CD4-positive, alpha-beta memory T cell (primary cell): ENCODE measurements at regions not wholly inside any gene's neighbourhood (a gene's known extent, or its start where the extent isn't known, plus 50 kb on each side); places are given as distances from the start of the nearest gene placed in this dataset.

ENCODE experiments used
- CTCF ChIA-PET: fragments of 350-600 bp; sonication (Branson Sonifier 250); formaldehyde crosslinking; loops from one replicate; lab custom pipeline; 2021; ENCODE audit warnings: inconsistent platforms; ENCODE audit not compliant: partially characterized antibody; lab: Charles Lee
- POLR2A ChIA-PET: fragments of 350-600 bp; sonication (Branson Sonifier 250); formaldehyde crosslinking; loops from one replicate; lab custom pipeline; 2021; ENCODE audit not compliant: partially characterized antibody; lab: Charles Lee
- DNase-seq, 5 donors: peaks; one replicate each; pipeline versions ENCODE4 v3.0.0 to v3.0.0-alpha.2; 2020 to 2022; ENCODE audit warnings: mixed read lengths in 1 of 5
- H3K27ac ChIP-seq: one replicate; pipeline ENCODE4 v1.7.0; 2013; ENCODE audit warnings: low read depth, low read length
- H3K27me3 ChIP-seq: 2 replicates; pipeline ENCODE4 v1.7.0; 2013; ENCODE audit warnings: mild to moderate bottlenecking, low read length, moderate library complexity; ENCODE audit not compliant: insufficient read depth
- H3K36me3 ChIP-seq: 2 replicates; pipeline ENCODE4 v1.7.0; 2013; ENCODE audit warnings: mild to moderate bottlenecking, low read length, moderate library complexity; ENCODE audit not compliant: insufficient read depth
- H3K4me1 ChIP-seq: 2 replicates; pipeline ENCODE4 v1.7.0; 2013; ENCODE audit warnings: mild to moderate bottlenecking, low read length, moderate library complexity; ENCODE audit not compliant: insufficient read depth
- H3K4me3 ChIP-seq, 2 donors: one replicate each; pipeline ENCODE4 v1.7.0; 2013; ENCODE audit warnings: low read length in 2 of 2, mild to moderate bottlenecking in 1 of 2
- H3K9me3 ChIP-seq, 2 donors: one replicate each; pipeline ENCODE4 v1.7.0; 2013; ENCODE audit warnings: low read length in 2 of 2, control low read depth in 1 of 2; ENCODE audit not compliant: control insufficient read depth in 1 of 2
- H3K27ac Mint-ChIP-seq, 7 donors: one replicate each; pipeline ENCODE4 v1.8.0; 2020 to 2021; ENCODE audit warnings: mixed read lengths in 7 of 7, mild to moderate bottlenecking in 6 of 7, inconsistent platforms in 3 of 7, moderate library complexity in 3 of 7
- H3K27me3 Mint-ChIP-seq, 2 donors: one replicate each; pipeline ENCODE4 v1.8.0; 2020 to 2021; ENCODE audit warnings: mixed read lengths in 2 of 2
- H3K36me3 Mint-ChIP-seq, 2 donors: one replicate each; pipeline ENCODE4 v1.8.0; 2020 to 2021; ENCODE audit warnings: mixed read lengths in 2 of 2, inconsistent platforms in 1 of 2, mild to moderate bottlenecking in 1 of 2
- H3K4me1 Mint-ChIP-seq, 4 donors: one replicate each; pipeline ENCODE4 v1.8.0; 2020 to 2021; ENCODE audit warnings: mixed read lengths in 4 of 4, mild to moderate bottlenecking in 1 of 4
- H3K4me3 Mint-ChIP-seq, 8 donors: one replicate each; pipeline ENCODE4 v1.8.0; 2020 to 2021; ENCODE audit warnings: mixed read lengths in 8 of 8, mild to moderate bottlenecking in 7 of 8, moderate library complexity in 6 of 8, inconsistent platforms in 3 of 8
- H3K9me3 Mint-ChIP-seq, 8 donors: one replicate each; pipeline ENCODE4 v1.8.0; 2020 to 2021; ENCODE audit warnings: mixed read lengths in 8 of 8, mild to moderate bottlenecking in 5 of 8, inconsistent platforms in 3 of 8, moderate library complexity in 1 of 8
- intact Hi-C: fragments of 100-400 bp; cut with micrococcal nuclease; formaldehyde crosslinking; loops from one replicate; pipeline ENCODE4 v1.15.1; 2023

DNA sequence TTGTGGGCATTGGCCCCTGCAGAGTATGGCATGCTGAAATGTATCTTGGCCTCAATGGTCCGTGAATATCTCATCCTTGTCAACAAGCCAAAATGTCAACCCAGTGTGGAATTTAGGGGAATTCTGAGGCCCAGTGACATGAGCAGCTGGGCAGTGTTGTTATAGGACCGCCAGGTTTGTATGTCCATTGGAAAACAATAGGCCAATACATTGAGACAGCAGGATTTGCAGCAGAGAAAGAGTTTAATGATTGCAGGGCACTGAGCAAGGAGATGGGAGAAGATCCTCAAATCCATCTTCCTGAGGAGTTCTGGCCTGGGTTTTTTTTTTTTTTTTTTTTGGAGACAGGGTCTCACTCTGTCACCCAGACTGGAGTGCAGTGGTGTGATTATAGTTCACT is 95.7 kb upstream of the BAIAP2L1 start:
- CTCF ChIA-PET, result no interaction called here
- Mint-ChIP-seq H3K4me1 (no peaks in the 10 kb centered on the region), H3K4me3 (no peak overlapping the region), H3K9me3 (peaks cover 3 to 59% (median 27%) of the 10 kb centered on the region in 8 donors), H3K27ac (no peak overlapping the region), H3K27me3 (no peaks in the 10 kb centered on the region), H3K36me3 (no peaks in the 10 kb centered on the region)
- no peaks in the 10 kb centered on the region for H3K4me1 ChIP-seq
- DNase-seq, result no peak
- H3K27ac ChIP-seq, result no peak overlapping the region
- intact Hi-C loops, result no loop called here
- POLR2A ChIA-PET, result no interaction called here
- no peaks in the 10 kb centered on the region for H3K27me3 ChIP-seq
- H3K9me3 ChIP-seq, result peaks cover 0 to 4% of the 10 kb centered on the region in 2 donors
- no peaks in the 10 kb centered on the region for H3K36me3 ChIP-seq
- no peak overlapping the region for H3K4me3 ChIP-seq

DNA sequence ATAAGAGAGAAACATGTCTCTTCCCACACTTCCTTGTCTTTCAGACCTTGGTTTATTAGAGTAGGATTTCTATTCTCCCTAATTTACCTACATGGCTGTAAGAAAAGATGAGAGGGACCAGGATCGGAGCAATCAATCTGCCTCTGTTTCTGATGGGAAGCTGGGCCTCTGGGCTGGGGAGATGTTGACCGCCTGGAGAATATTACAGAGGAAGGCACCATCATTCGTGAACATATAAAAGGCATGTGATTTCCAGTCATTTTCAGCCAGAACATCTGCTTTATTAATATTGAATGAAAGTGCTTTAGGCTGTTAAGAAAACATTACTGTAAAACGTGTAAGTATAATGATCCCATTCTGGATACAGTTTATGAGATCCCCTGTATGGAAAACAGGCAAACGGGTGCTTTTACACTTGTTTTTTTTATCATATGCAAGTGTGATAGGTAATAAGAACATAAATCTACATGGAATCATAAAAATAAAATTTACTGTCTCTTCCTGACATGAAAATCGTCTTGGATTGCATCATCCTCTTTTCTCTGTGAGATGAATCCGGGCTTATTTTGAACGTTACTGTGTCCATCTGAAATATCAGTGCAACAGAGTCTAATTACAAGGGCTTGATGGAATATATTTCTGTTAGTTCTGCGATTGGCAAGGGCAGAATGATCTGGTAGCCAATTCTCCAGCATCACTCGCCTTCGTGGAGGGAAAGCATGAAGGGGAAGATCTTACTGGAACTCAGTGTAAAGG is 94.5 kb upstream of the BAIAP2L1 start:
- no peak overlapping the region for H3K4me3 ChIP-seq
- H3K4me3 Mint-ChIP-seq, result no peak overlapping the region
- no peaks in the 10 kb centered on the region for H3K27me3 Mint-ChIP-seq
- POLR2A ChIA-PET, result no interaction called here
- H3K36me3 Mint-ChIP-seq, result no peaks in the 10 kb centered on the region
- no peaks in the 10 kb centered on the region for H3K27me3 ChIP-seq
- CTCF ChIA-PET, result no interaction called here
- peaks cover 0 to 4% of the 10 kb centered on the region in 2 donors for H3K9me3 ChIP-seq
- H3K36me3 ChIP-seq, result no peaks in the 10 kb centered on the region
- no peak overlapping the region for H3K27ac ChIP-seq
- no peak overlapping the region for H3K27ac Mint-ChIP-seq
- intact Hi-C loops, result no loop called here
- H3K9me3 Mint-ChIP-seq, result peaks cover 3 to 50% (median 25%) of the 10 kb centered on the region in 8 donors
- DNase-seq, result no peak
- no peaks in the 10 kb centered on the region for H3K4me1 ChIP-seq
- no peaks in the 10 kb centered on the region for H3K4me1 Mint-ChIP-seq

DNA sequence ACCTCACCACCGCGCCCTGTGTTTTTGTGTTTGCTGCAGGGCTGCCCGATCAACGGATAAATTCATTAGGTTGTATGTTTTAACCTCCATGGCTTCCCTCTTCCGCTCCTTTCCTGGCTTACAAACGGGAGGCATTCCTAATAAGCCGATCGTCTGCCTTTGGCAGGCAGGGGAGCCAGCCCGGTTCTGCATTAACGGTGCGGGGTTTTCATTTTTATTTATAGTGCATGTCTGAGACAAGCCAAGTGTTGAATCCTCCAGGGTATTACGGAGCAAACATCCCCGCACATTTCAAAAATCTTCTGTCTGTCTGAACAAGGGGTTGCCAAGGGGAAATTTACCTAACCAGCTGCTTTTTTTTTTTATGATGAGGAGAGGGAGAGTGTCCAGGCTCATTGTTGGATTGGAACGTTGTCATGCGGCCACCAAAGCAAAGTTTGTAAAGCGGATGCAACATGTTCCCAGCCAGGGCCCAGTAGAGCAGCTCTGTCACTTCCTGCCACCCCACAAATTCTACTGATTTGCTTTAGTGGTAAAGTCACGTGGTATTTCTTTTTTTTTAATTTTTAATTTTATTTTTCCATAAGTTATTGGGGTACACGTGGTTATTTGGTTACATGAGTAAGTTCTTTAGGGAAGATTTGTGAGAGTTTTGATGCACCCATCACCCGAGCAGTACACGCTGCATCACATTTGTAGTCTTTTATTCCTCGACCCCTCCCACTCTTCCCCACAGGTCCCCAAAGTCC is 92.3 kb upstream of the BAIAP2L1 start:
- no peaks in the 10 kb centered on the region for H3K9me3 ChIP-seq
- ChIA-PET POLR2A (no interaction called here), CTCF (no interaction called here)
- Mint-ChIP-seq H3K9me3 (peaks cover 3 to 38% (median 20%) of the 10 kb centered on the region in 8 donors), H3K27ac (no peak overlapping the region), H3K4me1 (no peaks in the 10 kb centered on the region), H3K4me3 (no peak overlapping the region), H3K36me3 (no peaks in the 10 kb centered on the region), H3K27me3 (peaks cover 0 to 2% of the 10 kb centered on the region in 2 donors)
- H3K4me3 ChIP-seq, result no peak overlapping the region
- H3K4me1 ChIP-seq, result no peaks in the 10 kb centered on the region
- H3K36me3 ChIP-seq, result no peaks in the 10 kb centered on the region
- no peaks in the 10 kb centered on the region for H3K27me3 ChIP-seq
- no peak for DNase-seq
- H3K27ac ChIP-seq, result no peak overlapping the region
- intact Hi-C loops, result no loop called here

DNA sequence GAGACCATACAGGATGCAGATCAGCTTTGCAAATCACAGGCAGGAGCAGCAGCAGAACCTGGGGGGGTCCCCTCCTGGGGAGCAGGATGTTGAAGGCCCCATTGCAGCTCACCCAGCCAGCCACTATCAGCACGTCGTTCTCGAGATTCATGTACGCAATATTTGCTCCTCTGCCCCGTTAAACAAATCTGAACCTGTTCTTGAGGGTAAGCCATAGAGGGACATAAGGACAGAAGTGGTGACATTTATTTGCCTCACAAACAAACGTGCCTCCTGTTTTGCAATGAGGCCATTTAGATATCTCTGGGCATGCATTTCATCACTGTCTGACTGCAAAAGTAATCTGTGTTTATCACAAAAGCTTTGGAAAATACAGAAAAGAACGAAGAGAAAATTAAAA is 87.3 kb upstream of the BAIAP2L1 start:
- Mint-ChIP-seq H3K36me3 (no peaks in the 10 kb centered on the region), H3K4me1 (no peaks in the 10 kb centered on the region), H3K27me3 (peaks cover 1 to 6% of the 10 kb centered on the region in 2 donors), H3K4me3 (no peak overlapping the region), H3K27ac (no peak overlapping the region), H3K9me3 (peaks cover 0 to 6% (median 0%) of the 10 kb centered on the region in 8 donors)
- Histone ChIP-seq H3K4me3 (no peak overlapping the region), H3K27me3 (no peaks in the 10 kb centered on the region), H3K36me3 (no peaks in the 10 kb centered on the region), H3K27ac (no peak overlapping the region), H3K4me1 (no peaks in the 10 kb centered on the region), H3K9me3 (no peaks in the 10 kb centered on the region)
- DNase-seq, result no peak
- intact Hi-C loops, result no loop called here
- ChIA-PET CTCF (no interaction called here), POLR2A (no interaction called here)

DNA sequence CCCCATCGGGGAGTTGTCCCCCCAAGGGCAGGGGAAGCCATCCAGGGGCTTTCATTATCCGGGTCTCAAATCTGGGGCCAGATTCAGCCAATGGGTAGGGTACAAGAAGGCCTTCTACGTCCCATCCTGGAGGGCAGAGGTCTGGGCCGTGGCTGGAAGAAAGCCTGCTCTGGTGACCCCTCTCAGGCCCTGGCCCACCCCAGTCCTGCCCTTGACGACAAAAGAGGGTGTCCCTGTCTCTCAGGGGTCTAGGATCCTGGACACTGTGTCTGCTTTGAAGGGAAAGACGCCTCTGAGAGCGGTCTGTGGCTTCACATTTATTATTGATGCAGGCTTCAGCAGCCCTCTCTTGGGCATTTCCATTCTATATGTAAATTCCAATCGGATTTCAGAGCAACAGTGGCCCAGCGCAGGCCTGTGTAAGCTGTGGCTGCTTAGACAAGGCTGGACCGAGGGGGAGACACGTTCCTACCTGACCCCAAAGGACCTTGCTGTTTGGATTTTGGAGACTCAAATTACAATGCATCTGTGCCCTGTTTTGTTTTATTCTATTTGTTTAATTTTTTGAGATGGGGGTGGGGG is 83.2 kb upstream of the BAIAP2L1 start:
- Mint-ChIP-seq H3K27ac (no peak overlapping the region), H3K4me1 (no peaks in the 10 kb centered on the region), H3K36me3 (no peaks in the 10 kb centered on the region), H3K4me3 (no peak overlapping the region), H3K27me3 (peaks cover 1 to 6% of the 10 kb centered on the region in 2 donors), H3K9me3 (peaks cover 0 to 3% (median 0%) of the 10 kb centered on the region in 8 donors)
- CTCF ChIA-PET, result no interaction called here
- intact Hi-C loops, result no loop called here
- Histone ChIP-seq H3K4me1 (no peaks in the 10 kb centered on the region), H3K27ac (no peak overlapping the region), H3K36me3 (no peaks in the 10 kb centered on the region), H3K9me3 (no peaks in the 10 kb centered on the region), H3K4me3 (no peak overlapping the region), H3K27me3 (no peaks in the 10 kb centered on the region)
- no peak for DNase-seq
- POLR2A ChIA-PET, result no interaction called here

DNA sequence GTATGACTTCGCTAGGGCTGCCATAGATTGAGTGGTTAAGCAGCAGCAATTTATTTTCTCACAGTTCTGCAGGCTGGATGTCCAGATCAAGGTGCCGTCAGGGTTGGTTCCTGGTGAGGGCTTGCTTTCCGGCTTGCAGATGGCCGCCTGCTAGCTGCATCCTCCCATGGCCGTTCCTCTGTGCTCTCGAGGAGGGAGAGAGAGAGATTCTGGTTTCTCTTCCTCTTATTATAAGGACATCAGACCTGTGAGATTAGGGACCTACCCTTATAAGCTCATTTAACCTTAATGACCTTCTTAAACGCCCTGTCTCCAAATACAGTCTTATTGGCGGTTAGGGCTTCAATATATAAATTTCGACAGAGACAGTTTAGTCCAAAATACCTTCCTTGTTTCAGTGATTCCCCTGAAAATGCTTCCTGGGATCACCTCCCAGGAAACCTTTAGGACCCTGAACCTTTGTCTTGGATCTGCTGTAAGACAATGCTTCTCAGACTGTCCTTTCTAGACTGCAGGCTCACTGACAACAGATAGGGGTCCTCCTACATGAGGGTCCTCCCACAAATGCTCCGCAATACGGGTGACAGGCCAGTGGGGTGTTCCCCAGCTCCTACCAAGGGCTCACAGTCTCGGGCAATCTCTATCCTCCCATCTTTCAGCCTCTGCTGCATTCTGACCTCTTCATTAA is 82.5 kb upstream of the BAIAP2L1 start:
- no peaks in the 10 kb centered on the region for H3K36me3 ChIP-seq
- H3K4me3 ChIP-seq, result no peak overlapping the region
- H3K4me1 ChIP-seq, result no peaks in the 10 kb centered on the region
- POLR2A ChIA-PET, result no interaction called here
- no peak overlapping the region for H3K4me3 Mint-ChIP-seq
- CTCF ChIA-PET, result no interaction called here
- no peak for DNase-seq
- peaks cover 1 to 6% of the 10 kb centered on the region in 2 donors for H3K27me3 Mint-ChIP-seq
- no peaks in the 10 kb centered on the region for H3K9me3 ChIP-seq
- H3K27ac ChIP-seq, result no peak overlapping the region
- no peaks in the 10 kb centered on the region for H3K4me1 Mint-ChIP-seq
- no peaks in the 10 kb centered on the region for H3K27me3 ChIP-seq
- H3K36me3 Mint-ChIP-seq, result no peaks in the 10 kb centered on the region
- H3K27ac Mint-ChIP-seq, result no peak overlapping the region
- H3K9me3 Mint-ChIP-seq, result peaks cover 0 to 3% (median 0%) of the 10 kb centered on the region in 8 donors
- intact Hi-C loops, result no loop called here

DNA sequence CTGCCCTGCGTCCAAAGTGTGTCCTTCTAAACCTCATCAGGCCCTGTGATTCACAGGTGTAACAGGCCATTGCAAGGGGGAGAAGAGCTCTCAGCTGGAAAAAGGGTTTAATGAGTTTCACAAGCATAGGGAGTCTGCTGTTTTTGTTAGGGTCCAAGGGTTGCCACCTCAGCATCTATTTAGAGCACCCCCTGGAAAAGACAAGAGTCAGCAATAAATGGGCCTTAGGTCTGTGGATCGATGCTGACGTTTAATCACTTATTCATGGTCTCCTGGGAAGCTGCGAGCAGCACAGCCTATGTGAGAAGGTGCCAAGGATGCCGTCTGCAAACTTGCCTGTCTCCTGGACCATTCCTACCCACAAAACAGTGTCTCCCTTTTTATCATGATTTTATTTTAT is 78.4 kb upstream of the BAIAP2L1 start:
- H3K27me3 Mint-ChIP-seq, result peaks cover 0 to 2% of the 10 kb centered on the region in 2 donors
- H3K27me3 ChIP-seq, result no peaks in the 10 kb centered on the region
- POLR2A ChIA-PET, result no interaction called here
- H3K4me1 ChIP-seq, result no peaks in the 10 kb centered on the region
- H3K4me3 ChIP-seq, result no peak overlapping the region
- H3K27ac Mint-ChIP-seq, result no peak overlapping the region
- H3K9me3 Mint-ChIP-seq, result no peaks in the 10 kb centered on the region
- H3K36me3 Mint-ChIP-seq, result no peaks in the 10 kb centered on the region
- no peak overlapping the region for H3K4me3 Mint-ChIP-seq
- DNase-seq, result no peak
- CTCF ChIA-PET, result no interaction called here
- intact Hi-C loops, result no loop called here
- no peak overlapping the region for H3K27ac ChIP-seq
- H3K36me3 ChIP-seq, result no peaks in the 10 kb centered on the region
- H3K4me1 Mint-ChIP-seq, result no peaks in the 10 kb centered on the region
- no peaks in the 10 kb centered on the region for H3K9me3 ChIP-seq
